H1 (cell line): ENCODE measurements at regions not wholly inside any gene's neighbourhood (a gene's known extent, or its start where the extent isn't known, plus 50 kb on each side); places are given as distances from the start of the nearest gene placed in this dataset.

Experiments used
- KDM4A ChIP-seq: IDR thresholded peaks from one replicate; pipeline ENCODE4 v1.7.1; 2012; ENCODE audit warnings: low read depth, mild to moderate bottlenecking, moderate library complexity, low read length, inconsistent platforms; ENCODE audit not compliant: severe bottlenecking
- POLR2A ChIP-seq, 2 experiments: IDR thresholded peaks; 1 replicate in 1 of 2; 2 replicates in 1 of 2; pipeline ENCODE4 v1.6.1; 2011; ENCODE audit warnings: low read depth in 2 of 2, low read length in 2 of 2, mild to moderate bottlenecking in 2 of 2; ENCODE audit errors: control extremely low read depth in 1 of 2
- SAP30 ChIP-seq: fragments of 300-600 bp; sonication (generic); IDR thresholded peaks from 2 replicates; pipeline ENCODE4 v1.7.1; 2012; ENCODE audit warnings: low read length, moderate library complexity, mild to moderate bottlenecking, inconsistent platforms; ENCODE audit not compliant: insufficient read depth, insufficient replicate concordance
- TF ChIP-seq, protein P1 (sequence below): fragments of 300-600 bp; sonication (generic); IDR thresholded peaks from 2 replicates; pipeline ENCODE4 v1.7.1; 2012; ENCODE audit warnings: low read length, moderate library complexity, mild to moderate bottlenecking, inconsistent platforms; ENCODE audit not compliant: insufficient replicate concordance
- TF ChIP-seq, protein P2 (sequence below): IDR thresholded peaks from 2 replicates; pipeline ENCODE4 v1.6.1; 2012; ENCODE audit warnings: low read length, inconsistent platforms

DNA sequence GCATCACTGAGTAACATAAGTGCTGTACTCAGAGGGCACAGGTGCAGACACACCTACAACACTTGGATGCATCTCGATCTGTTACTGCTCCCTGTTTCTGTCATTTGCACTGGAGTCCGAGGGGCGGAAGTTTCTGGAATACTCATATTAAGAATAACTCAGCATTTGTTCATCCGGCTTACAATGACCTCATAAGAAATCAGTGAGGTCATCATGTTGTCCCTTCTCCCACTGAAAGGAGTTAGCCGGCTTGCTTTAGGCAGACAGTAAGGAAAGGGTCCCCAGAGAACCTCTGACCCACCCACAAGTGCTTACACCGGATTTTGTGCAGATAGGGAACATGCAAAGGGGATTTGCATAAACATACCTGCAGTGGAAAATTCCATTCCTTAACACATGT is 344.7 kb downstream of the HAPSTR1 start (continued):
- TF ChIP-seq, protein P1, sequence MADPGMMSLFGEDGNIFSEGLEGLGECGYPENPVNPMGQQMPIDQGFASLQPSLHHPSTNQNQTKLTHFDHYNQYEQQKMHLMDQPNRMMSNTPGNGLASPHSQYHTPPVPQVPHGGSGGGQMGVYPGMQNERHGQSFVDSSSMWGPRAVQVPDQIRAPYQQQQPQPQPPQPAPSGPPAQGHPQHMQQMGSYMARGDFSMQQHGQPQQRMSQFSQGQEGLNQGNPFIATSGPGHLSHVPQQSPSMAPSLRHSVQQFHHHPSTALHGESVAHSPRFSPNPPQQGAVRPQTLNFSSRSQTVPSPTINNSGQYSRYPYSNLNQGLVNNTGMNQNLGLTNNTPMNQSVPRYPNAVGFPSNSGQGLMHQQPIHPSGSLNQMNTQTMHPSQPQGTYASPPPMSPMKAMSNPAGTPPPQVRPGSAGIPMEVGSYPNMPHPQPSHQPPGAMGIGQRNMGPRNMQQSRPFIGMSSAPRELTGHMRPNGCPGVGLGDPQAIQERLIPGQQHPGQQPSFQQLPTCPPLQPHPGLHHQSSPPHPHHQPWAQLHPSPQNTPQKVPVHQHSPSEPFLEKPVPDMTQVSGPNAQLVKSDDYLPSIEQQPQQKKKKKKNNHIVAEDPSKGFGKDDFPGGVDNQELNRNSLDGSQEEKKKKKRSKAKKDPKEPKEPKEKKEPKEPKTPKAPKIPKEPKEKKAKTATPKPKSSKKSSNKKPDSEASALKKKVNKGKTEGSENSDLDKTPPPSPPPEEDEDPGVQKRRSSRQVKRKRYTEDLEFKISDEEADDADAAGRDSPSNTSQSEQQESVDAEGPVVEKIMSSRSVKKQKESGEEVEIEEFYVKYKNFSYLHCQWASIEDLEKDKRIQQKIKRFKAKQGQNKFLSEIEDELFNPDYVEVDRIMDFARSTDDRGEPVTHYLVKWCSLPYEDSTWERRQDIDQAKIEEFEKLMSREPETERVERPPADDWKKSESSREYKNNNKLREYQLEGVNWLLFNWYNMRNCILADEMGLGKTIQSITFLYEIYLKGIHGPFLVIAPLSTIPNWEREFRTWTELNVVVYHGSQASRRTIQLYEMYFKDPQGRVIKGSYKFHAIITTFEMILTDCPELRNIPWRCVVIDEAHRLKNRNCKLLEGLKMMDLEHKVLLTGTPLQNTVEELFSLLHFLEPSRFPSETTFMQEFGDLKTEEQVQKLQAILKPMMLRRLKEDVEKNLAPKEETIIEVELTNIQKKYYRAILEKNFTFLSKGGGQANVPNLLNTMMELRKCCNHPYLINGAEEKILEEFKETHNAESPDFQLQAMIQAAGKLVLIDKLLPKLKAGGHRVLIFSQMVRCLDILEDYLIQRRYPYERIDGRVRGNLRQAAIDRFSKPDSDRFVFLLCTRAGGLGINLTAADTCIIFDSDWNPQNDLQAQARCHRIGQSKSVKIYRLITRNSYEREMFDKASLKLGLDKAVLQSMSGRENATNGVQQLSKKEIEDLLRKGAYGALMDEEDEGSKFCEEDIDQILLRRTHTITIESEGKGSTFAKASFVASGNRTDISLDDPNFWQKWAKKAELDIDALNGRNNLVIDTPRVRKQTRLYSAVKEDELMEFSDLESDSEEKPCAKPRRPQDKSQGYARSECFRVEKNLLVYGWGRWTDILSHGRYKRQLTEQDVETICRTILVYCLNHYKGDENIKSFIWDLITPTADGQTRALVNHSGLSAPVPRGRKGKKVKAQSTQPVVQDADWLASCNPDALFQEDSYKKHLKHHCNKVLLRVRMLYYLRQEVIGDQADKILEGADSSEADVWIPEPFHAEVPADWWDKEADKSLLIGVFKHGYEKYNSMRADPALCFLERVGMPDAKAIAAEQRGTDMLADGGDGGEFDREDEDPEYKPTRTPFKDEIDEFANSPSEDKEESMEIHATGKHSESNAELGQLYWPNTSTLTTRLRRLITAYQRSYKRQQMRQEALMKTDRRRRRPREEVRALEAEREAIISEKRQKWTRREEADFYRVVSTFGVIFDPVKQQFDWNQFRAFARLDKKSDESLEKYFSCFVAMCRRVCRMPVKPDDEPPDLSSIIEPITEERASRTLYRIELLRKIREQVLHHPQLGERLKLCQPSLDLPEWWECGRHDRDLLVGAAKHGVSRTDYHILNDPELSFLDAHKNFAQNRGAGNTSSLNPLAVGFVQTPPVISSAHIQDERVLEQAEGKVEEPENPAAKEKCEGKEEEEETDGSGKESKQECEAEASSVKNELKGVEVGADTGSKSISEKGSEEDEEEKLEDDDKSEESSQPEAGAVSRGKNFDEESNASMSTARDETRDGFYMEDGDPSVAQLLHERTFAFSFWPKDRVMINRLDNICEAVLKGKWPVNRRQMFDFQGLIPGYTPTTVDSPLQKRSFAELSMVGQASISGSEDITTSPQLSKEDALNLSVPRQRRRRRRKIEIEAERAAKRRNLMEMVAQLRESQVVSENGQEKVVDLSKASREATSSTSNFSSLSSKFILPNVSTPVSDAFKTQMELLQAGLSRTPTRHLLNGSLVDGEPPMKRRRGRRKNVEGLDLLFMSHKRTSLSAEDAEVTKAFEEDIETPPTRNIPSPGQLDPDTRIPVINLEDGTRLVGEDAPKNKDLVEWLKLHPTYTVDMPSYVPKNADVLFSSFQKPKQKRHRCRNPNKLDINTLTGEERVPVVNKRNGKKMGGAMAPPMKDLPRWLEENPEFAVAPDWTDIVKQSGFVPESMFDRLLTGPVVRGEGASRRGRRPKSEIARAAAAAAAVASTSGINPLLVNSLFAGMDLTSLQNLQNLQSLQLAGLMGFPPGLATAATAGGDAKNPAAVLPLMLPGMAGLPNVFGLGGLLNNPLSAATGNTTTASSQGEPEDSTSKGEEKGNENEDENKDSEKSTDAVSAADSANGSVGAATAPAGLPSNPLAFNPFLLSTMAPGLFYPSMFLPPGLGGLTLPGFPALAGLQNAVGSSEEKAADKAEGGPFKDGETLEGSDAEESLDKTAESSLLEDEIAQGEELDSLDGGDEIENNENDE, result no peak
- no peak for TF ChIP-seq POLR2A (IDR thresholded peaks at IDR 0.05; ENCODE audit: control extremely low read depth in 1 of 2, low read depth in 2 of 2, low read length in 2 of 2)
- TF ChIP-seq KDM4A, result no peak
- TF ChIP-seq, protein P2, sequence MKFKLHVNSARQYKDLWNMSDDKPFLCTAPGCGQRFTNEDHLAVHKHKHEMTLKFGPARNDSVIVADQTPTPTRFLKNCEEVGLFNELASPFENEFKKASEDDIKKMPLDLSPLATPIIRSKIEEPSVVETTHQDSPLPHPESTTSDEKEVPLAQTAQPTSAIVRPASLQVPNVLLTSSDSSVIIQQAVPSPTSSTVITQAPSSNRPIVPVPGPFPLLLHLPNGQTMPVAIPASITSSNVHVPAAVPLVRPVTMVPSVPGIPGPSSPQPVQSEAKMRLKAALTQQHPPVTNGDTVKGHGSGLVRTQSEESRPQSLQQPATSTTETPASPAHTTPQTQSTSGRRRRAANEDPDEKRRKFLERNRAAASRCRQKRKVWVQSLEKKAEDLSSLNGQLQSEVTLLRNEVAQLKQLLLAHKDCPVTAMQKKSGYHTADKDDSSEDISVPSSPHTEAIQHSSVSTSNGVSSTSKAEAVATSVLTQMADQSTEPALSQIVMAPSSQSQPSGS, result no peak
- TF ChIP-seq SAP30, result no peak
